ENCODE measurements at regions not wholly inside any gene's neighbourhood (a gene's known extent, or its start where the extent isn't known, plus 50 kb on each side); places are given as distances from the start of the nearest gene placed in this dataset.
A peak's percentile ranks its signal among the peaks of the same experiment; 100 is the strongest.

- no peak for TF ChIP-seq TCF7L2 (IDR thresholded peaks at IDR 0.05; ENCODE audit: borderline replicate concordance, extremely low read depth, insufficient read depth, insufficient read length)
- TF ChIP-seq ZNF274 (IDR thresholded peaks at IDR 0.05; ENCODE audit: low read depth, low read length), result no peak
- TF ChIP-seq REST (IDR thresholded peaks at IDR 0.05; ENCODE audit: low read depth), result no peak
- no peak for TF ChIP-seq ELF1 (IDR thresholded peaks at IDR 0.05; ENCODE audit: borderline replicate concordance, low read depth)
- TF ChIP-seq EZH2 (IDR thresholded peaks at IDR 0.05), result no peak
- 0 out of 2 replicates have a peak, but pooled peaks have one; percentile 23 for TF ChIP-seq JUND (IDR thresholded peaks at IDR 0.05)
These were observed 138.1 kb upstream of the MARCKS start (continued) for GRCh38 chr6:113719064-113719463.

GRCh38 chr6:113719545-113719944 lies 137.6 kb upstream of the MARCKS start:
- POLR2A ChIA-PET, result interaction anchor here (0.6 kb wide), 1 partner anchor 78 kb away, joined by 6 read pairs; no protein-coding TSS in a partner anchor
- Histone ChIP-seq H3K4me2 (ENCODE audit: low read length) (no peak overlapping the region), H3K4me1 (ENCODE audit: control insufficient read depth in 1 of 2, insufficient read depth in 2 of 2, low read length in 2 of 2) (peaks cover 0 to 12% of the 10 kb centered on the region in 2 experiments; a peak in 2 of 4 replicates), H3K79me2 (ENCODE audit: insufficient read depth, low read length) (no peaks in the 10 kb centered on the region), H3K27ac (ENCODE audit: low read depth, low read length) (no peak overlapping the region), H3K4me3 (replicated peaks in 1 of 2; ENCODE audit: low read depth in 1 of 2, low read length in 2 of 2) (no peak overlapping the region), H2AFZ (ENCODE audit: low read depth, low read length, poor library complexity, severe bottlenecking) (no peak overlapping the region), H3K9me2 (ENCODE audit: insufficient read depth) (no peaks in the 10 kb centered on the region), H3K36me3 (ENCODE audit: control insufficient read depth in 1 of 2, insufficient read depth in 2 of 2, low read length in 2 of 2) (no peaks in the 10 kb centered on the region), H3K27me3 (ENCODE audit: insufficient read depth, low read length) (no peaks in the 10 kb centered on the region), H4K20me1 (ENCODE audit: insufficient read depth) (no peaks in the 10 kb centered on the region), H3K9me3 (ENCODE audit: control insufficient read depth in 1 of 2, insufficient read depth in 1 of 2, low read depth in 1 of 2, low read length in 2 of 2) (no peaks in the 10 kb centered on the region), H3K9ac (ENCODE audit: low read length) (no peak overlapping the region)
- no peak for DNase-seq (ENCODE audit: low read depth, low spot score)
- TF ChIP-seq YY1 (IDR thresholded peaks at IDR 0.05; ENCODE audit: extremely low read depth, insufficient replicate concordance, low read depth, low read length), result no peak
- TF ChIP-seq ELF1 (IDR thresholded peaks at IDR 0.05; ENCODE audit: borderline replicate concordance, low read depth), result no peak
- no peak for TF ChIP-seq POLR2AphosphoS5 (IDR thresholded peaks at IDR 0.05; ENCODE audit: low read depth, low read length)
- no peak for TF ChIP-seq ZFX (IDR thresholded peaks at IDR 0.05)
- TF ChIP-seq SRF (IDR thresholded peaks at IDR 0.05; ENCODE audit: low read depth), result no peak
- no peak for TF ChIP-seq SIN3A (IDR thresholded peaks at IDR 0.05; ENCODE audit: low read depth)
- no peak for TF ChIP-seq EGR1 (IDR thresholded peaks at IDR 0.05; ENCODE audit: low read depth)
- TF ChIP-seq FOSL1 (IDR thresholded peaks at IDR 0.05; ENCODE audit: low read depth), result no peak
- ATAC-seq, result no peak
- RAD21 ChIA-PET (ENCODE audit: low non-redundant PET in 1 of 2, low total read pairs in 2 of 2, uncharacterized antibody in 2 of 2, unreplicated experiment in 2 of 2), result no interaction called here
- BruUV-seq (replicated peaks), result no TSS peak
- CTCF ChIA-PET, result interaction anchor here (0.6 to 1.8 kb wide), 2 partner anchors 21 to 139 kb away, joined by 3 to 4 read pairs; no protein-coding TSS in a partner anchor
- intact Hi-C loops (cut with micrococcal nuclease), result no loop called here
